ENCODE measurements at regions not wholly inside any gene's neighbourhood (a gene's known extent, or its start where the extent isn't known, plus 50 kb on each side); places are given as distances from the start of the nearest gene placed in this dataset.
"Not testable (repeated sequence)": the region's sequence is repeated elsewhere in the genome, so short reads cannot be mapped to it uniquely, and the experiment has no call there.

DNA sequence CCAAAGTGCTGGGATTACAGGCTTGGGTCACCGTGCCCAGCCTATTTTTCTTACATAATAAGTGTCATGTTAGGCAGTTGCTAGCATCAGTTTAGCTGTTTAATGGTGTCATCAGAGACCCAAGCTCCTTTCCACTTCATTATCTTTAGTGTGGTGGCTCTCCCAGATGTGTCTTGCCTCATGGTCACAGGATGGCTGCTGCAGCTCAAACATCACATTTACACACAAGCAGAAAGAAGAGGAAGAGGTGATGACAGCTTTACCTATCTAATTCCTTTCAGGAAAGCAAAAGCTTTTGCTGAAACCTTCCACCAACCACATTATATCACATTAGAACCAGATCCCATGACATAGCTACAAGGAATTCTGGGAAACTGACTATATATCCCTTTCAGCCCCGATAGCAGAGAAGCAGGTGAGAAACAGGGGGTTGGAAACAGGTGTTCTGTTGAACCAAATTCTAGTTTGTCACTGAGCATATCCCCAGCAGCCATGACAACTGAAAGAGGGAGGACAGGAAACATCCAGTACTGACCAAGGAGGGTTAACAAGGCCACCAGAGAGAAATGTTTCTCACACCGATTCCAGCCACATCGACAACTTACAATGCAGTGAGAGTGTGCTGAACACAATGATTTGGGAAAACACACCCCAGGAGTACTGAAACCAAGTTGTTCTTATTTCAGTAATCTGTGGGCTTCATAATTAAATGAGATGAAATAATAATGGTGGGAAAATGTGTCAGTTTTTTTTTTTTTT, 617.0 kb downstream of the UQCRFS1 start:
- DNase-seq (ENCODE audit: low spot score), result no peak

DNA sequence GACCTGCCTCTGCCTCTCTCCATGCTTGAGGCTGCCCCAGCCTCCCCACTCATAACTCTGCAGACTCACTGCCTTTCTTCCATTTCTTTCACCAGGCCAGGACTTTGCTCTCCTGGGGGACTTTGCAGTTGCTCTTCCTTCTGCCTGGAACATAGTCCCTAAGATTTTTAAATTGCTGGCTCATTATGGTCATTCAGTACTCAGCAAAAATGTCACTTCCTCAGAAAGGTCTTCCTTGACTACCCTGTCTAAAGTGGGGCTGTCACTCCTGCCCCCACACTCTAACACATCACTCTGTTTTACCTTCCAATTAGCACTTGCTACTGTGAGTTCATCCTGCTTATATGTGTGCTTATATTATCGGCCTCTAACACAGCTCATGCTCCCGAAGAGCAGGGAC, 618.2 kb downstream of the UQCRFS1 start:
- no peak for DNase-seq (ENCODE audit: low spot score)

DNA sequence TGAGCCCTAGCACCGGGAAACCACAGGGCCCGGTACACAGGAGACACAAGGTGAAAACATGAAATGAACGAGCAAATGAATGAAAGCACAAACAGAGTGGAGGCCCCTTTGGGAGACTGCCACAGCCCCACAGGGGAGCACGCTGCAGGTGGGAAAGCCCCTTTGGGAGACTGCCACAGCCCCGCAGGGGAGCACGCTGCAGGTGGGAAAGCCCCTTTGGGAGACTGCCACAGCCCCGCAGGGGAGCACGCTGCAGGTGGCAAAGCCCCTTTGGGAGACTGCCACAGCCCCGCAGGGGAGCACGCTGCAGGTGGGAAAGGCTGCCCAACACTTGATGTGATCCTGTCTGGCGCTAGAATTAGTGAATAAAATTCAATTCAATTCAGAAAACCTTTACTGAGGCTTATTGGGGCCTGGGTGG, 623.0 kb downstream of the UQCRFS1 start:
- DNase-seq (ENCODE audit: low spot score), result not testable (repeated sequence)

DNA sequence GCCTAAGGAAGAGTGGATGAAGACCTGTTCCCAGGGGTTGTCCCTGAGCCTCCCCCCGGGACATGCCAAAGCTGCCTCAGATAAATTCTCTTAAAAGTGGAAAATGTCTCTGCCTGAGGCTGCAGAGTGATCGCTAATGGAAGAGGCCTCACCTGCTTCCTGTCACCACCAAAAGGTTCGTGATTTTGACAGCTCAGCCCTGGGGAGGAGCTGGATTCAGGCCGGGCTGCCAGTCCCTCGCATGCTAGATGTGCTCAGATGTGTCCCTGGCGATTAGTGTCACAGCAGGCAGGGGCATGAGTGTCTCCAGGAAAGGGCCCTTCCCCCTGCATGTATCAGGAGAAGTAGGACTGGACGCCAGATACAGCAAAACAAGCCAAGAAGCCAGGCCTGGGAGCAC, 626.5 kb downstream of the UQCRFS1 start:
- DNase-seq (ENCODE audit: low spot score), result no peak

DNA sequence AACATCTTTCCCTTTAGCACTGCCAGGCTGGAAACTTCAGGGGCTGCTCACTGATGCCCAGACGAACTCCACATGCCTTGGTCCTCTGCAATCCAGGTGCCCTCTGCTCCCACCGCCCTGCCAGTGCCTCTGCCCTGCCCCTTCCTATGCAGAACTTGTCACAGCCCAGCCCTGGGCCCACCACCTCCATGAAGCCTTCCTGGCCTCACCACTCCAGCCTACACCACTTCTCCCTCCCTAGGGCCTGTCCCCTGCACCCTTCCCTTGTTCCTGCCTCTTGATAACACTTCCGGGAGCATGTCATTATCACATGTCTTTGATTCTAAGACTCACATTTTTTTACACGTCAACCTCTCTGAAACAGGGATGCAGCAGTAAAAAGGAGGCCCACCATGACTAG, 627.2 kb downstream of the UQCRFS1 start:
- DNase-seq (ENCODE audit: low spot score), result no peak

DNA sequence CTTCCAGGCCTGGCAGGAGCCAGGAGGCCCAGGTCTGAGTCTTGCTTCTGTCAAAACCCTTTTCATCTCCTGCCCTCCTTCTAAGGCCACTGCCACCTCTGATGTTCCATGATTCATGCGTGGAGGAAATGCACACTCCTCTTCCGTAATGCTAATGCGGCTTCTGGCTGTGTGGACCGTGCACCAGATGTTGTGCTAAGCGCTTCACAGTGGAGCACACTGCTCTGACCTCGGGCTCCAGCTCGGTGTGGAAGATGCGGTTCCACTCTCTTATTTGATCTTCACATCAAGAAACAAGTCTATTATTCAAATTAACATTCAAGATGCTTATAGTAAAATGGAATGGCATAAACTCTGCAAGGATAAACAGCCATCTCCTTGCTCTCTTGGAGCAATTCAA, 629.2 kb downstream of the UQCRFS1 start:
- DNase-seq (ENCODE audit: low spot score), result no peak

DNA sequence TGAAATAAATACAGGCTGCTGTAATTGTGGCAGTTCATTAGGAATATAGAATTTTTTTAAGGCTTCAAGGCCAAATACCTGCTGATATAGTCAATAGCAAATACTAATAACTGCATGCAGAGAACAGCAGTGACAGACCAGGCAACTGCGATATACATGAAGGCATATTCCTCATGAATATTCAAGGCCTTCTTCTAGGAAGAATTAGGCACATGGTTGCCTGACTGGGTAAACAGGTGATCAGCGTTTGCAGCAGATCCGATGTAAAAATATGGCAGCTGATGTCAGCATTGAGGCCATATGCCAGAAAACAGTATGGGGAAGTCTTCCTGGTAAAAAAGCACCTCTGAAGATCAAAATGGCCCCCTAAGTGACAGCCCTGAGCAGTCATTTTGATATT, 629.7 kb downstream of the UQCRFS1 start:
- DNase-seq (ENCODE audit: low spot score), result no peak

DNA sequence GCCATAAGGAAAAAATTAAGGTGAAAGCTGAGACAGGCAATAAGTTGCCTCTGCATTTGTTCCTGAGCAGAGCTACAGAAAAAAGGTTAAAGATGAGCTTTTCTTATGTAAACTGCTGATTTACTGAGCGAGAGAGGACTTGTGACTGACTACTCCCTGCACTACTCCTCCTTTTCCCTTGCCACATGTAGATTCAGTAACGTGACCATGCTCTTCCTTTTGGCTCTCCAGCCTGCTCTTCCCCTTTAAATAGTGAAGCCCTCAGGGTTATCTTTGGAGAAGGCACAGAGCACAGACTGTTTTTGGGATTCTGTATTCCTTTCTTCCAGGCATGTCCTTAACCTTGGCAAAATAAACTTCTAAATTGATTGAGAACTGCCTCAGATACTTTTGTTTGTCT, 630.2 kb downstream of the UQCRFS1 start:
- DNase-seq (ENCODE audit: low spot score), result no peak

DNA sequence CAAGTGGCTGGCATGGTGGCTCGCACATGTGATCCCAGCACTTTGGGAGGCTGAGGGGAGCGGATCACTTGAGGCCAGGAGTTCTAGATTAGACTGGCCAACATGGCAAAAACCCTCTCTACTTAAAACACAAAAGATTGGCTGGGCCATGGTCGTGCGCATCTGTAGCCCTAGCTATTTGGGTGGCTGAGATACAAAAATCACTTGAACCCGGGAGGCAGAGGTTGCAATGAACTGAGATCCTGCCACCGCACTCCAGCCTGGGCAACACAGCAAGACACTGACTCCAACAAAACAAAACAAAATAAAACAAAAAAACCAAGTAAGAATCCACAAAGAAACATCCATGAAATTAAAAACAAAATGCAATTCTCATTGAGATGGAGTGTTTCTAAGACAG, 630.6 kb downstream of the UQCRFS1 start:
- DNase-seq (ENCODE audit: low spot score), result no peak

DNA sequence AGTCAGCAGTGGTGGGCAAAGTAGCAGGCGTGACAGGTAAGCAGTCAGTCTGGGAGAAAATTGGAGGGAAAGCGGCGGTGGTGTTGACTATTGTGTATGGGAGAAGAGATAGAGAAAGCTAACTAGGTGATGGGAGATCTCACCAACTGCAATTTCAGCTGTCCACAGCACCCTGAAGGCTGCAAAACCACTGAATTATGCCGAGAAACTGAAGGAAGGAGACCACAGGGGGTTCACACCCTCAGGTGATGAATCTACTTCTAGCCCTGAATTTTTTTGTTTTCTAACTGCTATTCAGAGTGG, 631.5 kb downstream of the UQCRFS1 start:
- no peak for DNase-seq (ENCODE audit: low spot score)

DNA sequence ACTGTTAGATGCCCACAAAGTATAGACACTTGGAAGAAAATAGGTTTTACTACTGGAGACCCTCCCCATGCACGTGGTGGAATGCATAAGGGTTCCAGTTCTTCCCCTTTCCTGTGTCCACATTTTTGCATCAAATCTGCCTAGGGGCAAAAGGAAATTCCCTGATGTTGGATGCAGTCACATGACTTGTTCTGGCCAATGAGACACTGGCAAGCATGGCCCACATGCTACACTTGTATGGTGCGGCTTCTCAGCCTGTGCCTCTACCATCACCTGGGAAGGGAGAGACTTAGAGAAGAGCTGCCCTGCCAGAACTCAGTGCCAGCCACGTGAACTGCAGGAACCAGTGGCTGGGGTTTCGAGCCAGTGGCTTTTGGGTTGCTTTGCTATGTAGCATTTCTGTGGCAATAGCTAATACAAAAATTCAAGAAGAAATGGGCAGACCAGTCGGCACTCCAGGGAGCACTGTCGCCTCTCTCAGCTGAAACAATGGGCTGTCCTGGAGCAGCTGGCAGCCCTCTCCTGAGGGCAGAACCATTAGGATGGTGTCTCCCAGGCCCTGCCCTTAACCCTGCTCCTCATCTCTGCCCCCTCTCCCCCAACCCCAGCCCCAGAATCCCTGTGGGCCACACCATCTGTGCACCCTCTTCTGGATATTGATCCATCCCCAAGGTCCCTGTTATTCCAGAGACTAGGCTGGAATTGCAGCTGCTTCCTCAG, 634.0 kb downstream of the UQCRFS1 start:
- no peak for DNase-seq (ENCODE audit: low spot score)

DNA sequence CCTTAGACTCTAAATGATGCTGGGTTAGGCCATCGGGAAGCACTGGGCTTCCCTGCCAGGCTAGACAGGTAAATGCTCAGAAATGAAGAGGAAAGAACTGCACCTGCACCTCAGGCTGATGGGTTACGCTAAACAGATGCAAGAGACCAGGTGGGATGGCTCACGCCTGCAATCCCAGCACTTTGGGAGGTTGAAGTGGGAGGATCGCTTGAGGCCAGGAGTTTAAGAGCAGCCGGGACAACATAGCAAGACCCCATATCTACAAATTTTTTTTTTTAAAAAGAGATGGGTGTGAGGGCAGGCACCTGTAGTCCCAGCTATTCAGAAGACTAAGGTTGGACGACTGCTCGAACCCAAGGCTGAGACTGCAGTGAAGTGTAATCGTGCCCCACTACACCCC, 634.7 kb downstream of the UQCRFS1 start:
- no peak for DNase-seq (ENCODE audit: low spot score)

DNA sequence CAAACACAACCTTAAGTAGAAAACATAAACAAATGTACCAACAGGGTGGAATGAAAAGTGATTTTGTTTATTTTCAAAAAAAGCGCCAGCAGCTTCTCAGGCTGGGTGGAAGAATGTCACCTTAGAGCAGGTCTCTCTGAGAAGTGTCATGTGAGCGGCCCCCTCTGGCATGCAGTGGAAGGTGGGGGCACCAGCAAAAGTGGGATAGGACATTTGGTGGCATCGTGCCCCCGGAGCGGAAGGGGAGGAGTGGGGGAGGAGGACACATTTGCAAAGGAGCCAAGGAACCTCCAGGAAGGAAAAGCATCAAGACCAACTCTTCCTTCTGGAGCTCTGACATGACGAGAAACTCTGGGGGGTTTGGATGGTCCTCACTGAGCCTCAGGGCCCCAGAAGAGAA, 635.3 kb downstream of the UQCRFS1 start:
- no peak for DNase-seq (ENCODE audit: low spot score)

DNA sequence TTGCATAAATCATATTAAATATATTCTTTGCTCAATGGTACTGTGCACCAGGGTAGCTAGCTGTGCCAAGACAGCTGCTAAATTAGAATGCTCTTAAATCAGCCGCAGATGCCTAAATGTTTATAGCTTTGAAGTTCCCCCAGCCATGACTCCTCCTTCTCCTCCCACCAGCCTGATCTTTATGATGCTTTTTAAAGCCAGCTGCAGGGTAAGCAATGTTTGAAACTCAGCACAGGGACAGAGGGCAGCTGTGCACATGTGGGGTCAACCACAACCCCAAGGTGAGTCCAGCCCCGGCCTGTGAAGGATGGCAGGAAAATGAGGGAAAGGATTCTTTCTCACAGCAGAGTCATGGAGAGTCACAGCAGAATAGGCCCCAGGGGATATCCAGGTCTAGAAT, 635.7 kb downstream of the UQCRFS1 start:
- no peak for DNase-seq (ENCODE audit: low spot score)

DNA sequence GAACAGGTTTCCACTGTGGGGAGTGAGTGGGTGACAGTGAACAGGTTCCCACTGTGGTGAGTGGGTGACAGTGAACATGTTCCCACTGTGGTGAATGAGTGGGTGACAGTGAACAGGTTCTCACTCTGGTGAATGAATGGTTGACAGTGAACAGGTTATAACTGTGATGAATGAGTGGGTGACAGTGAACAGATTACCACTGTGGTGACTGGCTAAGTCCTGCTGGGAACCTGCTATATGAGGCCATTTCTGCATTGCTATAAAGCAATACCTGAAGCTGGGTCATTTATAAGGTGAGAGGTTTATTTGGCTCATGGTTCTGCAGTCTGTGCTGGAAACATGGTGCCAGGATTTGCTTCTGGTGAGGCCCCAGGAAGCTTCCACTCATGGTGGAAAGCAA, 637.1 kb downstream of the UQCRFS1 start:
- no peak for DNase-seq (ENCODE audit: low spot score)

DNA sequence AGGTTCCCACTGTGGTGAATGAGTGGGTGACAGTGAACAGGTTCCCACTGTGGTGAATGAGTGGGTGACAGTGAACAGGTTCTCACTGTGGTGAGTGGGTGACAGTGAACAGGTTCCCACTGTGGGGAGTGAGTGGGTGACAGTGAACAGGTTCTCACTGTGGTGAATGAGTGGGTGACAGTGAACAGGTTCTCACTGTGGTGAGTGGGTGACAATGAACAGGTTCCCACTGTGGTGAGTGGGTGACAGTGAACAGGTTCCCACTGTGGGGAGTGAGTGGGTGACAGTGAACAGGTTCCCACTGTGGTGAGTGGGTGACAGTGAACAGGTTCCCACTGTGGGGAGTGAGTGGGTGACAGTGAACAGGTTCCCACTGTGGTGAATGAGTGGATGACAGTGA, 637.6 kb downstream of the UQCRFS1 start:
- not testable (repeated sequence) for DNase-seq (ENCODE audit: low spot score)

DNA sequence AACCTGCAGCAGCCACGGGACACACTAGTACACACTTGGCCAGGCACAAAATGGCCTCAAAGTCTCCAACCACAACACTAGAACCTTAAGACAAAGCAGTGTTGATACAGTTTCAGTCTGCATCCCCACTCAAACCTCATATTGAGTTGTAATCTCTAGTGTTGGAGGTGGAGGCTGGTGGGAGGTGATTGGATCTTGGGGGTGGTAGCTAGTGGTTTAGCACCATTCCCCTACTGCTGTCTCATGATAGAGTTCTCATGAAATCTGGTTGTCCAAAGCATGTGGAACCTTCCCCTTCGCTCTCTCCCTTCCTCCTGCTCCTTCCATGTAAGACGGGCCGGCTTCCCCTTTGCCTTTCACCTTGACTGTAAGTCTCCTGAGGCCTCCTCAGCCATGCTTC, 638.7 kb downstream of the UQCRFS1 start:
- DNase-seq (ENCODE audit: low spot score), result no peak

DNA sequence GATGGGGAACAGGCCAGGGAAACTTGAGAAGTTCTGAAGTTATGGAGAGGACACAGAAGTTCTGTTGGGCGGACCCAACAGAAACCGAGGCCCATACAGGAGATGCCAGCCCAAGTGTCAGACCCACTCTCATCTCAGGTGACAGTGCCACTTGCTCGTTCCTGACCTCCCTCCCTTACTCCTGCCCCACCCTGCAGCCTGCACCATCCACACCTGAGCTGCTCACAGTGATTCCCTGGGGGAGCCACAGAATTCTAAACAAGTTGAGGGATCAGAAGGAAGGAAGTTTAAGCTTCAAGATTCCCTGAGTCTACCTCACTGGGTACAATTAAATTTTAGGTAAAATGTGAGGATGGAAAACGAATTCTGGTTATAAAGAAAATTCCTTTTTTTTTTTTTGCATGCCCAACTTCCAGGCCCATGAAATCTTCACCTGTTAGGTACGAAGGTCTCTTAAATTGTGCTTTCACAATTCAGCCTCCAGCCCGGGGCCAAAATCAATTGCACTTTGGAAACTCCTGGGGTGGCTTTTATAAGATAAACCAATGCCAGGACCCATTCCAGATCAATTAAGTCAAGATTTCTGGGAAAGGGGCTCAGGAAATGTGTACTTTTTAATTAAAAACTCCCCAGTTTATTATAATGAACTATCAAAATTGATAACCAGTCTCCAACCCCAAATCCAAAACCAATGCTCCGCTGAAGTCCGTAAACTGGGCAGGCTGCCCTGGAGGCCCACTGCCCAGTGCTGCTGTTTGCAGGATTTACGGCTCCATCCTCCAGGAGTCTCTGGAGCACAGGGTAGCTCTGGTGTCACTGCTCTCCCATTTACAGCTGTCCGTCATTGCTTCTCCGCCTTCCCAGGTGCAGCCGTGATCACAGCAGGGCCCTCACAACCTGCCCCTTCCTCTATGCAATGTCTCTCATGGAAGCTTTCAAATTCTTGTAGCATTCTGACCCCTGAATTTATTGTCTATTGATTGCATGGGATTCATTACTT, 643.5 kb downstream of the UQCRFS1 start:
- no peak for DNase-seq (ENCODE audit: low spot score)

DNA sequence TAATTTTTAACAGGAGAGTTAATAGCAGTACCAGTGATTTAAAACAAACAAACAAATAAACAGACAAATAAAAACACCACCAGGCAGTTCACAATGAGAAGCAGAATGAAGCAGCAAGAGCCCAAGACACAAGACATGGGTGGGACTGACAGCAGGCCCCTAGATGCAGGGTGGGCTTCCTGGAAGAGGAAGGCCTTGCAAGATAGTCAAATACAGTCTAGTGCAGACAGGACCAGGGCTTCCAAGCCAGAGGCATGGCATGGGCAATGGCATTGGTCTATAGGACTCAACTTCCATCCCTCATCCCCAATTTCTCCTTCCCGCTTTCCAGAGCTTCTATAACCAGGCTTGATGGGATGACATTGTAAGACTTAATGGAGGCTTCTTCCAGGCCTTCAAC, 645.1 kb downstream of the UQCRFS1 start:
- no peak for DNase-seq (ENCODE audit: low spot score)

DNA sequence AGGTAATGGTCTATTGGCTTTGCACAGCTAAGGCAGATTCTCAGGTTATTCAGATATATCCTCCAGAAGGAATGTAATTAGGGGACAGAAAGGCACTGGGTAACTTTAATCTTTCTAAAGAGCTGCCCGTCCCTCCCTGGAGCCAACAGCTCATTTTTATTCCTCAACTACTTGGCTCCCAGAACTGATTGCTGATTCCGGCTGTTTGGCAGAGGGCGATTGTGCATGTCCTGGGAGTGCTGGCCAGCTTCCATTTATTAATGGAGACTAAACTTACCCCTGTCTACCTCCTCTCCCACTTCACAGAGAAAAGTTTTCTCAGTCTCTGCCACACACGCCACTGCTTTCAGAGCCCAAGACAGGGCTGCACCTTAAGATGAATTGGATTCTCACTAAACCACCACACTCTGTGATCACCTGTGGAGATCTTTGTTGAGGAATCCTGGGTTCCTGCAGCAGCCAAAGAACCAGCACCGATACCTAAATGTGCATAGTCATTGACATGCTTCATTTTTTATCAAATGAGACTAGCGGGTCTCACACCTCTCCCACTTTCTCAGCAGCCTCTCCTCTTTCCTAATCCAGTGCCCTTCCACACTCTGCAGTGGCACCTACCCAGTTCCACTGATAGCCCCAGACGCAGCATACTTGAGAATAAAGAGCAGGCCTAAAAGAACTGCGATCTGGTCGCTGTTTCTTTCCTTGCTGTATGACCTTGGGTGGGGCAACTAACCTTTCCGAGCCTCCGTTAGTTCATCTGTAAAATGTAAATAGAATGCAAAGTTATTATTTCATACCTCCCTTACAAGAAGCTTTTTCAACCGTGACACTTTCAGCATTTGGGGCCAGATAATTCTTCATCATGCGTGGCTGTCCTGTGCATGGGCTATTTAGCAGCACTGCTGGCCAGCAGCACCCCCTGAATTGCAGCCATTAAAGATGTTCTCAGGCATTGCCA, 648.7 kb downstream of the UQCRFS1 start:
- no peak for DNase-seq (ENCODE audit: low spot score)

DNA sequence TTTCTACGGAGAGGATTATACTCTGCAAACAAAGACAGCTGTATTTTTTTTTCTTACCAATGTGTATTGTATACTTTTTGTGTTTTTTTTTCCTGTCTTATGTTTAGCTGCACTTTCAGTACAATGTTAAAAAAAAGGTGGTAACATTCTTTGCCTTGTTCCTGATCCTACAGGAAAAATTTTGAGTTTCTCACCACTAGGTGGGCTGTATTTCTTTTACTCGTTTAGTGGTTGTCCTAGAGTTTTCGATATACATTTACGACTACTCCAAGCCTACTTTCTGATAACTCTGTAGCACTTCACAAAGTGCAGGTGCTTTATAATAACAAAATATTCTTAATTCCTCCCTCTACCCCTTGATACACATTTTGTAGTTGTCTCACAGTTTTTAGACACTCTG, 652.2 kb downstream of the UQCRFS1 start:
- no peak for DNase-seq (ENCODE audit: low spot score)

DNA sequence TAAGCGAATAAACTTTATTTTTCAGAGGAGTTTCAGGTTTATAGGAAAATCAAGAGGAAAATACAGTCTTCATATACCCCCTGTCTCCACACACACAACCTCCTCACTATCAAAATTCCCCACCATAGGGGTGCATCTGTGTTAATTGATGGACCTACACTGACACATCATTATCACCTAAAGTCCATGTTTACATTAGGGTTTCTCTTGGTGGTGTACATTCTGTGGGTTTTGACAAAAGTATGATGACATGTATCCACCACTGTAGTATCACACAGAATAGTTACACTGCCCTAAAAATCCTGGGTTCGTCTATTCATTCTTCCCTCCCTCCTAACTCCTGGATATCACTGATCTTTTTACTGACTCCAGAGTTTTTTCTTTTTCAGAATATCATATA, 654.2 kb downstream of the UQCRFS1 start:
- no peak for DNase-seq (ENCODE audit: low spot score)

Data from globus pallidus (tissue), 1 donor.